Naive thymus-derived CD8-positive, alpha-beta T cell (primary cell): ENCODE measurements at regions not wholly inside any gene's neighbourhood (a gene's known extent, or its start where the extent isn't known, plus 50 kb on each side); places are given as distances from the start of the nearest gene placed in this dataset.

Source experiments
- ATAC-seq, 2 donors: fragments of 150-1000 bp; cut with Tn5 transposase in 1 of 2; sonication (Bioruptor Pico), chemical (Tn5 transposase) in 1 of 2; 1 replicate in 1 of 2; 2 replicates in 1 of 2; pipeline ENCODE4 v1.10.0; 2021; ENCODE audit warnings: mild to moderate bottlenecking in 2 of 2, moderate library complexity in 2 of 2
- POLR2A ChIA-PET: fragments of 350-600 bp; sonication (Branson Sonifier 250); formaldehyde crosslinking; loops from one replicate; lab custom pipeline; 2021; ENCODE audit warnings: antibody characterized with exemption; lab: Charles Lee
- DNase-seq, 10 donors: peaks; one replicate each; pipeline versions ENCODE4 v3.0.0 to v3.0.0-alpha.2; 2020 to 2022
- H3K27ac Mint-ChIP-seq, 10 donors: one replicate each; pipeline ENCODE4 v1.8.0; 2020 to 2022; ENCODE audit warnings: mild to moderate bottlenecking in 10 of 10, mixed read lengths in 10 of 10, moderate library complexity in 4 of 10, inconsistent platforms in 1 of 10
- H3K27me3 Mint-ChIP-seq, 5 donors: one replicate each; pipeline ENCODE4 v1.8.0; 2021 to 2022; ENCODE audit warnings: mixed read lengths in 5 of 5
- H3K36me3 Mint-ChIP-seq, 3 donors: one replicate each; pipeline ENCODE4 v1.8.0; 2020 to 2022; ENCODE audit warnings: mixed read lengths in 3 of 3, mild to moderate bottlenecking in 2 of 3, inconsistent platforms in 1 of 3
- H3K4me1 Mint-ChIP-seq, 4 donors: one replicate each; pipeline ENCODE4 v1.8.0; 2021 to 2022; ENCODE audit warnings: mixed read lengths in 4 of 4
- H3K4me3 Mint-ChIP-seq, 10 donors: one replicate each; pipeline ENCODE4 v1.8.0; 2020 to 2022; ENCODE audit warnings: mild to moderate bottlenecking in 10 of 10, mixed read lengths in 10 of 10, moderate library complexity in 6 of 10, inconsistent platforms in 1 of 10
- H3K9me3 Mint-ChIP-seq, 9 donors: one replicate each; pipeline ENCODE4 v1.8.0; 2020 to 2022; ENCODE audit warnings: mixed read lengths in 9 of 9, mild to moderate bottlenecking in 3 of 9, inconsistent platforms in 1 of 9, moderate library complexity in 1 of 9

GRCh38 chr4:138899999-138900398, 115.6 kb upstream of the NOCT start:
- POLR2A ChIA-PET, result no interaction called here
- DNase-seq (no peak), ATAC-seq (no peak)
- Mint-ChIP-seq H3K9me3 (no peaks in the 10 kb centered on the region), H3K4me3 (no peak overlapping the region), H3K27ac (no peak overlapping the region), H3K36me3 (no peaks in the 10 kb centered on the region), H3K27me3 (peaks cover 0 to 6% (median 3%) of the 10 kb centered on the region in 5 donors), H3K4me1 (no peaks in the 10 kb centered on the region)

- no peak for DNase-seq
- Mint-ChIP-seq H3K27ac (no peak overlapping the region), H3K36me3 (no peaks in the 10 kb centered on the region), H3K4me3 (no peak overlapping the region), H3K9me3 (no peaks in the 10 kb centered on the region), H3K4me1 (no peaks in the 10 kb centered on the region), H3K27me3 (peaks cover 0 to 6% (median 3%) of the 10 kb centered on the region in 5 donors)
- POLR2A ChIA-PET, result no interaction called here
- no peak for ATAC-seq
Measured at GRCh38 chr4:138898282-138898681, 117.3 kb upstream of the NOCT start.

- H3K4me1 Mint-ChIP-seq, result no peaks in the 10 kb centered on the region
- no peaks in the 10 kb centered on the region for H3K9me3 Mint-ChIP-seq
- H3K36me3 Mint-ChIP-seq, result no peaks in the 10 kb centered on the region
- ATAC-seq (no peak), DNase-seq (no peak)
- no peak overlapping the region for H3K4me3 Mint-ChIP-seq
- H3K27me3 Mint-ChIP-seq, result peaks cover 0 to 6% (median 3%) of the 10 kb centered on the region in 5 donors
- POLR2A ChIA-PET, result no interaction called here
- no peak overlapping the region for H3K27ac Mint-ChIP-seq
Measured at GRCh38 chr4:138897811-138898226, 117.8 kb upstream of the NOCT start.

- ATAC-seq (no peak), DNase-seq (no peak)
- Mint-ChIP-seq H3K9me3 (no peaks in the 10 kb centered on the region), H3K27me3 (peaks cover under 1 to 4% (median 3%) of the 10 kb centered on the region in 5 donors), H3K27ac (peak overlapping the region in 1 of 10 donors; percentile 74), H3K4me1 (no peaks in the 10 kb centered on the region), H3K36me3 (no peaks in the 10 kb centered on the region), H3K4me3 (no peak overlapping the region)
- POLR2A ChIA-PET, result no interaction called here
Measured at GRCh38 chr4:138894709-138895108, 120.9 kb upstream of the NOCT start.

- H3K4me1 Mint-ChIP-seq, result no peaks in the 10 kb centered on the region
- POLR2A ChIA-PET, result no interaction called here
- peaks cover 2 to 8% (median 3%) of the 10 kb centered on the region in 5 donors for H3K27me3 Mint-ChIP-seq
- peaks cover 0 to 1% (median 0%) of the 10 kb centered on the region in 9 donors for H3K9me3 Mint-ChIP-seq
- no peak overlapping the region for H3K4me3 Mint-ChIP-seq
- H3K27ac Mint-ChIP-seq, result no peak overlapping the region
- no peaks in the 10 kb centered on the region for H3K36me3 Mint-ChIP-seq
- ATAC-seq (no peak), DNase-seq (no peak)
Measured at GRCh38 chr4:138894011-138894410, 121.6 kb upstream of the NOCT start.

- no peak overlapping the region for H3K27ac Mint-ChIP-seq
- peaks cover 4 to 16% (median 6%) of the 10 kb centered on the region in 5 donors for H3K27me3 Mint-ChIP-seq
- no peaks in the 10 kb centered on the region for H3K4me1 Mint-ChIP-seq
- POLR2A ChIA-PET, result no interaction called here
- DNase-seq (no peak), ATAC-seq (no peak)
- H3K4me3 Mint-ChIP-seq, result no peak overlapping the region
- H3K36me3 Mint-ChIP-seq, result no peaks in the 10 kb centered on the region
- peaks cover 0 to 2% (median 0%) of the 10 kb centered on the region in 9 donors for H3K9me3 Mint-ChIP-seq
Measured at GRCh38 chr4:138892483-138893407, 122.8 kb upstream of the NOCT start.

- Mint-ChIP-seq H3K9me3 (peaks cover 0 to 2% (median 0%) of the 10 kb centered on the region in 9 donors), H3K27ac (no peak overlapping the region), H3K36me3 (no peaks in the 10 kb centered on the region), H3K27me3 (peaks cover 0 to 20% (median 3%) of the 10 kb centered on the region in 5 donors), H3K4me3 (no peak overlapping the region), H3K4me1 (no peaks in the 10 kb centered on the region)
- ATAC-seq (no peak), DNase-seq (no peak)
- POLR2A ChIA-PET, result no interaction called here
Measured at GRCh38 chr4:138891631-138892031, 124.0 kb upstream of the NOCT start.

- H3K4me3 Mint-ChIP-seq, result no peak overlapping the region
- H3K27me3 Mint-ChIP-seq, result peaks cover 0 to 20% (median 3%) of the 10 kb centered on the region in 5 donors
- H3K9me3 Mint-ChIP-seq, result peaks cover 0 to 2% (median 0%) of the 10 kb centered on the region in 9 donors
- no peaks in the 10 kb centered on the region for H3K4me1 Mint-ChIP-seq
- H3K27ac Mint-ChIP-seq, result no peak overlapping the region
- DNase-seq (no peak), ATAC-seq (no peak)
- no peaks in the 10 kb centered on the region for H3K36me3 Mint-ChIP-seq
- POLR2A ChIA-PET, result no interaction called here
Measured at GRCh38 chr4:138890891-138891570, 124.5 kb upstream of the NOCT start.

- ATAC-seq (no peak), DNase-seq (no peak)
- peaks cover 1 to 20% (median 3%) of the 10 kb centered on the region in 5 donors for H3K27me3 Mint-ChIP-seq
- H3K27ac Mint-ChIP-seq, result no peak overlapping the region
- no peak overlapping the region for H3K4me3 Mint-ChIP-seq
- peaks cover 0 to 2% (median 0%) of the 10 kb centered on the region in 9 donors for H3K9me3 Mint-ChIP-seq
- POLR2A ChIA-PET, result no interaction called here
- H3K4me1 Mint-ChIP-seq, result no peaks in the 10 kb centered on the region
- no peaks in the 10 kb centered on the region for H3K36me3 Mint-ChIP-seq
Measured at GRCh38 chr4:138889216-138889615, 126.4 kb upstream of the NOCT start.

GRCh38 chr4:138887741-138888140, 127.8 kb upstream of the NOCT start:
- Mint-ChIP-seq H3K27ac (no peak overlapping the region), H3K9me3 (peaks cover 0 to 5% (median 0%) of the 10 kb centered on the region in 9 donors), H3K4me3 (no peak overlapping the region), H3K27me3 (peaks cover 2 to 20% (median 3%) of the 10 kb centered on the region in 5 donors), H3K4me1 (no peaks in the 10 kb centered on the region), H3K36me3 (no peaks in the 10 kb centered on the region)
- POLR2A ChIA-PET, result no interaction called here
- ATAC-seq (no peak), DNase-seq (no peak)

- POLR2A ChIA-PET, result no interaction called here
- H3K27me3 Mint-ChIP-seq, result peaks cover 2 to 20% (median 3%) of the 10 kb centered on the region in 5 donors
- no peaks in the 10 kb centered on the region for H3K36me3 Mint-ChIP-seq
Measured at GRCh38 chr4:138887341-138887740, 128.2 kb upstream of the NOCT start.

GRCh38 chr4:138879757-138880156, 135.8 kb upstream of the NOCT start:
- POLR2A ChIA-PET, result no interaction called here
- peaks cover 0 to 9% (median 4%) of the 10 kb centered on the region in 9 donors for H3K9me3 Mint-ChIP-seq
- peaks cover 0 to 7% (median 0%) of the 10 kb centered on the region in 3 donors for H3K36me3 Mint-ChIP-seq
- no peak for DNase-seq
- peaks cover 3 to 21% (median 8%) of the 10 kb centered on the region in 5 donors for H3K27me3 Mint-ChIP-seq
- no peak overlapping the region for H3K4me3 Mint-ChIP-seq
- no peaks in the 10 kb centered on the region for H3K4me1 Mint-ChIP-seq
- ATAC-seq, result no peak
- H3K27ac Mint-ChIP-seq, result no peak overlapping the region

More at GRCh38 chr4:138887341-138887740, 128.2 kb upstream of the NOCT start:
- H3K4me3 Mint-ChIP-seq, result no peak overlapping the region
- H3K4me1 Mint-ChIP-seq, result no peaks in the 10 kb centered on the region
- peaks cover 0 to 5% (median 0%) of the 10 kb centered on the region in 9 donors for H3K9me3 Mint-ChIP-seq
- no peak overlapping the region for H3K27ac Mint-ChIP-seq
- DNase-seq, result no peak
- no peak for ATAC-seq
